Epithelial cell of esophagus (primary cell): ENCODE measurements at regions not wholly inside any gene's neighbourhood (a gene's known extent, or its start where the extent isn't known, plus 50 kb on each side); places are given as distances from the start of the nearest gene placed in this dataset.

Experiments used
- DNase-seq: peaks from one replicate; pipeline ENCODE4 v3.0.0; 2010; ENCODE audit warnings: low read depth
- H3K4me3 ChIP-seq: 2 replicates; pipeline ENCODE4 v1.5.1; 2011; ENCODE audit warnings: mild to moderate bottlenecking, low read length, control low read depth
- CTCF ChIP-seq: IDR thresholded peaks from 2 replicates; pipeline ENCODE4 v1.5.1; 2011; ENCODE audit warnings: low read depth, mild to moderate bottlenecking, low read length, control low read depth, inconsistent platforms; ENCODE audit not compliant: insufficient read depth; ENCODE audit errors: missing control alignments

DNA sequence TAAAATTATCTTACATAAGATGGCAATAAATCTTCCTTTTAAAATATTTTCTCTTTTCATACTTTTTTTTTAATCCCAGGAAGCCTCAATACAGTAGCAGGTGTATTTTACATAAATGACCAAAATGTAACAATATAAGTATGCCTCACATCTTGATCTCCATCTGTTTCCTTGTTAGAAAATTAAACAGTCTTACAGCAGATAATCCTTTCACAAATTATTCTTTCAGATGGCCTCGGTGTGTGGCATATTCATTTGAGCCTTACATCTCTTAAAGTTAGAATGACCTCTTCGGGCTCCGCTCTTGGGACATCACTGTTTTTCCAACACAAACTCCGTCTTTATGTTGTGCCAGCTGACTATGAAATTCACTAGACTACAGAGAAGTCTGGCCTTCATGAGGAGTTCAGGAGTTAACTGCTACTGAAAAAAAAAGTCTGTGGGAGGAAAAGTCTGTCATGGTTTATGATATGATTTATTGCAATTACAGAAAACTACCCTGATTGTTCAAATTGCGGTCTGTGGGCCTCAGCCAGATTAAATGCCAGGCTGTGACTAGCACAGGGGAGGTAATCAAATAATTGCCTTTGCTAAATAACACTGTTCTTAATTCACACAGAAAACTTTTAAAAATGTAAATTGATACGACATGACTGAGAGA is 292.9 kb upstream of the PUM3 start:
- no peak for DNase-seq
- H3K4me3 ChIP-seq = no peak overlapping the region
- TF ChIP-seq CTCF = no peak

- TF ChIP-seq CTCF = no peak
- H3K4me3 ChIP-seq = no peak overlapping the region
- no peak for DNase-seq
These were observed 292.3 kb upstream of the PUM3 start for GRCh38 chr9:3136230-3136629.

GRCh38 chr9:3127564-3127963 is 283.7 kb upstream of the PUM3 start:
- H3K4me3 ChIP-seq = no peak overlapping the region
- TF ChIP-seq CTCF = no peak
- no peak for DNase-seq

DNA sequence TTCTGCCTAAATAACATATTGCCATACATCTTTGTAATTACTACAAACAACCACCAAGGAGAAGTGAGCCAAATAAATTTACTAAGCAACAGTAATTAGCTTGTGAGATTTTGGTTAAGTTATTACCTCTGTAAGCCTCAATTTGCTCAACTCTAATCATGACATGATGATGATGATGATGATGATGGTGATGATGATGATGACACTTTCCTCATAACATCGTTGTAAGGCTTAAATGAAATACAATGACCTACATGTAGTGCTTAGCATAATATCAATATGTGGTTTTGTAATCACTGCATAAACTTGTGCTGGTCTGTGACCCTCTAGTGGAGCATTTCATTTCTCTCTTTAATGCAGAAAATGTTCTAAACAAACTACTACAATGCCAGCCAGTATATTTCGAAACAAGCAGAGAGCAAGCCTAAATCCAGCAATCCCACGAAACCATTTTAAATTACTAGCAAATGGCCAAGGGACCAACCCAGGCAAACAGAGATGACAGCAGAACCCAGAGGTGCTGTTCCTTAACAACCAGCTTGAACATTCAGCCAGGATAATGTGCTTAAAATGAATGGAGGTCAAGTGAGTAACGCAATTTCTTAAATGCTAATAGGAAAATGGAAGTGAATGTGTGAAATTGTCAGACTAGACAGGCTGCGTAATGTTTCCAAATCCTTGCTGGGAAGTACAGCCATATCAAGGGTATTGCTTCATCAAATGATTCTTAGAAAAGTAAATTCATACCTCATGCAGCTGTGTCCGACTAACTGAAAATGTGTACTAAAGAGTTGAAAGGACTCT is 281.9 kb upstream of the PUM3 start:
- DNase-seq = no peak
- no peak for TF ChIP-seq CTCF
- no peak overlapping the region for H3K4me3 ChIP-seq

GRCh38 chr9:3124001-3124400 is 280.1 kb upstream of the PUM3 start:
- no peak overlapping the region for H3K4me3 ChIP-seq
- DNase-seq = no peak
- TF ChIP-seq CTCF = no peak

GRCh38 chr9:3118081-3118480 is 274.2 kb upstream of the PUM3 start:
- DNase-seq = peak; percentile 4
- TF ChIP-seq CTCF = no peak
- no peak overlapping the region for H3K4me3 ChIP-seq
